GM18517 (cell line): ENCODE measurements at regions not wholly inside any gene's neighbourhood (a gene's known extent, or its start where the extent isn't known, plus 50 kb on each side); places are given as distances from the start of the nearest gene placed in this dataset.

ENCODE experiments used
- ATAC-seq: cut with Tn5 transposase; IDR thresholded peaks from one replicate; pipeline ENCODE4 v1.9.1; 2021; ENCODE audit warnings: mild to moderate bottlenecking, moderate library complexity; ENCODE audit not compliant: unreplicated experiment

DNA sequence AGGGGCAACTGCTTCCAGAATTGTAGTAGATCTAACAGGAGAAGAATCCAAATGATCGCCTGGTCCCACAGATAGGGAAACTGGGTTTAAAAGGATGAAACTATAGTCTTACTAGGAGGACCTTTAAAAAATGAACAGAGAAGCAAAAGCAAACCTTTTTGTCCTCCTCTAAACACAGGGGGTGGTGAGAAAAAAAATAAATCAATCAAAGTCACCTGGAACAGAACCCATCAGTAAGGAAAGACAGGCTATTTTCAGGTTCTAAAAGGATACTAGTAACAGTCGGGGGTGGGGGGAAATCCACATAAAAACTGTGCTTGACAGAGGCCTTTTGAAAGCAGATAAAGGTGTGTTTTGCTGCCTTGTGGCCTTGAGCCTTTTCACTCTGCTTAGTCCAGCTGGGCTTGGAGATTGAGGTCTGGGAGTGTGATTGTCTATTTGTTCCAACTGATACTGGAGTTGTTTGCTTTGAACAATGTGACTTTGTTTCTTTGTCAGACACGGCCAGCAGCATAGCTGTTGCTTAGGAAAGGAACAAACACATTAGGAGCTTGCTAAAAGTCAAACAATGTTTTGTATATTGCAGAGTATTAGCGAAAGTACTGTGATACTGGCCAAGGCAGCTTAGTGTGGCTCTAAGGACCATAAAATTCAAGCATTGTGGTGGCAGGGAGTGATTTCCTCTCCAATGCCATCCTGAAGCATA lies 141.1 kb upstream of the IRF2BP2 start:
- ATAC-seq, result no peak

GRCh38 chr1:234748713-234749112 lies 138.7 kb upstream of the IRF2BP2 start:
- no peak for ATAC-seq

DNA sequence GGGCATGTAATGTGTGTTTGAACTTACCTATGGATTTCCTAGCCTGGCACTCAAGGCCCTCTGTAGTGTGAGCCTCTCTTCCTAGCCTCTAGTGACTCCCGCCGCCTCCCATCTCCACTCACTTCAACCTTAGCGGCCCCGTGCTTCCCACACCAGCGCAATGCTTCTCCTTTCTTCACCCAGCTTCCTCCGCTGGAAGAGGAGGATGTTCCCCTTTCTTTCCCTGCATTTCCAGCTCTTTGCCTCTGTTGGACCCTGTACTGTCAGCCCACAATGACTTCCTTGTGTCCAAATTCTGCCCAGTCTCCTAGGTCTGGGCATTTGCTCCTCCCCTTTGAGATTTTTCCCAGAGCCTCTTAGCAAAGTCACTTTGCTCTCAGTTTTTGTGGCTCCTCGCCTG lies 138.1 kb upstream of the IRF2BP2 start:
- ATAC-seq, result no peak

DNA sequence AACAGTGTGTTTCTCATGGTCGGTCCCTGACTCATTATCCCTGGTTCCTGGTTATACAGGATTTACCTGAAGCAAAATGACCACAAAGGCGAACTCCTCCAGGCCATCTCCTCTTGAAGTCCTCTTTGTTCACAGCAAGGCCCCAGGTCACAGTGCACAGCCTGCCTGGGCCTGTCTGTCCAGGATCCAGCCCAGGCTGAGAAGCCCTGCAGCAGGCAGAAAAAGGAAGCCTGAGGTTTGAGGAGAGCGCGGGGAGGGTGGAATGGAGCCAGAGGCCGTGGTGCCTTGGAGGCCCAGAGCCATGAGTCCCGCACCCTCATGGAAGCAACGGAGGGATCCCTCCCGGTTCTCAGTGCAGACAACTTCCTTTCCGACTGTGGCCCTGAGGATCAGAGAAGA lies 136.8 kb upstream of the IRF2BP2 start:
- no peak for ATAC-seq

GRCh38 chr1:234745844-234746797 lies 136.1 kb upstream of the IRF2BP2 start:
- no peak for ATAC-seq

- ATAC-seq, result no peak
Measured at GRCh38 chr1:234745276-234745675, 135.3 kb upstream of the IRF2BP2 start.

GRCh38 chr1:234743791-234744611 lies 134.0 kb upstream of the IRF2BP2 start:
- ATAC-seq, result no peak

GRCh38 chr1:234742622-234743021 lies 132.6 kb upstream of the IRF2BP2 start:
- ATAC-seq, result no peak

DNA sequence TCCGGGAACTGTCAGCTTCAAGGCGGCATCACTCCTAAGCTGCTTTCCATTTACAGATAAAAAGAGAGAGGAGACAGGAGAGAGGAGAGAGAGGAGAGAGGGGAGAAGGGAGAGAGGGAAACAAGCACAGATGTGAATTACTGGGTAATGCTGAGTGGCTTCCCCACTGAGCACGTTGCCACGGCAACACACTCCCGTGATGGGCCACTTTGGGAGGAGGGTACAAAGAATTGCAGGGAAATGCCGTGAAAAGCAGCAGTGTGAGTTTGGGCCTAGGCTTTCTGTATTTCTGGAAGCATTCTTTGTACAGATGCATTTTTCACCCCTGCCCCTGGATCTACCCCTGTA lies 128.0 kb upstream of the IRF2BP2 start:
- ATAC-seq, result no peak

DNA sequence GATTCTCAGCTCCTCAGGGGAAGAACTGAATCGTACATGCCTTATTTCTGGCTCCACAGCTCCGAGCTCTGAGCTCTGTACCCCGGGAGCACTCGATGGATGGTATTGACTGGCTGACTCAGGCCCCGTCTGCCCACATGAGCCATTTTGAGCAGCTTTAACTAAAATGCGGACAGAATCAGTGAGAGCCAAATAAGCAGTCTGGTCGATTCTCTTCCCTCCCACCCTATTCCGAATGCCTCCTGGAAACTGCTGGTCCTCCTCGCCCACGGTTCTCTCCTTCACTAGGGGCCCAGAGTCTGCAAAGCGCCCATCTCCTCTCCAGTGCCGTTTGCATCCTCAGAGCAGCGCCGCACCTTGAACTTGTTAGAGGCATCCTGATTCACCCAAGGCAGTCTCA lies 125.9 kb upstream of the IRF2BP2 start:
- ATAC-seq, result no peak

DNA sequence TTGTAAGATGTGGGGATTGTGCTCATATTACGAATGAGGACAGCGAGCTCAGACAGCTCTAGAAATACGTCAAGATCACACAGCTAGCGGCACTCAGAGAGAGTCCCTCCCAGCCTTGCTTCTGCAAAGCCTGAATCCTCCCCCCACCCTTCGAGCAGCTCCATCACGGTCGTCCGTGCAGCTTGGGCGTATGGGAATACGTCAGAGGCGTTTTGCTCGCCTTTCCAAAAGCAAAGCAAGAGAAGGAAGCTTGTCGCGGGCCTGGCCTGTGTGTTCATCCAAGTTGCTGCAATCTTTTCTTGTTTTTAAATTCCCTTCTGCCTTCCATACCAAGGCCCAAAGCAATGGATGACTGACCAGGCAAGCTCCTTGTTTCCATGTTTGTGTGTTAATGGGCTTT lies 125.5 kb upstream of the IRF2BP2 start:
- no peak for ATAC-seq

DNA sequence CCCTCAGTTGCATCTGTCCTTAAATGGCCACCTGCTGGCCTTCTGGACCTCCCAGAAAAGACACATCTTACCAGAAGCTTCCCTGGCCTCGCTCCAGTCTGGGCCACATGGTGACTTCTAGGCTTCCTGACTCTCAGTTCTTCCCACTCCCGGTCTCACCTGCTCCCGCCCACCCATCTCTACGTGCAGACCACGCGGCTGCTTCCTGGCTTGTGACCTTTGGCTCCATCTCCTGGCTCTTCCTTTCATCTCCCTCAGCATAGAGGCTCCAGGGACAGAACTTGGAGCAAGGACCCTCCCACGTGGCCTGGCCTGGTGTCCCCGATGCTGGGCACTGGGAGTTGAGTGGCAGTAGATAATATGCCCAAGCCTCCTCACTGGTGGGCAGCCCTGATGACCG lies 124.9 kb upstream of the IRF2BP2 start:
- no peak for ATAC-seq

GRCh38 chr1:234734412-234734835 lies 124.4 kb upstream of the IRF2BP2 start:
- no peak for ATAC-seq

GRCh38 chr1:234733427-234733826 lies 123.4 kb upstream of the IRF2BP2 start:
- no peak for ATAC-seq

- no peak for ATAC-seq
Measured at GRCh38 chr1:234732671-234733390, 122.9 kb upstream of the IRF2BP2 start.

- ATAC-seq, result no peak
Measured at GRCh38 chr1:234732260-234732659, 122.3 kb upstream of the IRF2BP2 start.

GRCh38 chr1:234731569-234732085 lies 121.6 kb upstream of the IRF2BP2 start:
- peak; percentile 2 for ATAC-seq

DNA sequence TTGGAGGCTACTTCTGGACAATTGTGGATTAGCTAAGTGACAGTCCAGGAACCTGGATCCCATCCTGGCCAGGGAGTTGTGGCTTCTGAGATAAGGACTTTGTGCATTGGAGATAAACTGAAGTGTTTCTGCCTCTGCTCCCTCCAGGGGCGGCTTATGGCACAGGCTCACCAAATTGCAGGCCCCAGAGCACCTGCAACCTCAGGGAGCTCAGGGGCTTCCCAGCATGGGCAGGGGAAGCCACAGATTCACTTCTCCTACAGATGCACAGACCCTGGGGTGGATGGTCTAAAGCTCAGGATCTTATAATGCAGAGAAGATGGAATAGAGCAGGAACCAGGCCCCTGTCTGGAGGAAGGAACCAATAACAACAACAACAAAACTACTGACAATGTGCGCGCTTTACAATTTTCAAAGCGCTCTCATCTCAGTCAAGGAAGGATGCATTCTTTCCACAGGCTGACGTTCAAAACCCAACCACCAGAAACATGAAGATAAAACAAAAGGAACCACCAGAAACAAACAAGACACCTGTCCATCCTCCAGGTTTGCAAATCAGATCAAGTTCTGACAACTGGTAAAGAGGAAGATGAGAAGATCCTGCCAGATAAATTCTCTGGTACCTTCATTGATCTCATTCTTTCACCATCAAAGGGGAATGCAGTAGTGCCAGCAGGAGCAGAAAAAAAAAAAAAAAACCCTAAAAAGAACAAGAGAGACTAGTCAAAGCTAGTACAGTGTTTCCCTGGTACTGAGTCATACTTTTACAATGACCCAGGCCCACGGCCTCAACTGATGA lies 121.0 kb upstream of the IRF2BP2 start:
- ATAC-seq, result peak; percentile 64

DNA sequence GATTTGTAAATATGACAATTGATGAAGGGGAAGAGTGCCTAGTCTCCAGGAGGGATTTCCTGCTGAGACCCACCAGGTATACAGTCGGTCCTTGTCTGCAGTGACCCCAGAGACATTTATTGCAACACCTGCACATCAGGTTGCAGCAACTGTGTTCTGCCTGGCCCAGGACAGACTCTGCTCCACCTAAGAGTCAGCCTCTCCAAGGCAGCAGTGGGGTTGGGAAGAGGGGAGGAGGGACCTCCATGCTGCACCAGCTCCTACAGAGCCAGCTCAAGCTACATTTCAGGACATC lies 120.4 kb upstream of the IRF2BP2 start:
- no peak for ATAC-seq
